Calu3 (cell line): ENCODE measurements at regions not wholly inside any gene's neighbourhood (a gene's known extent, or its start where the extent isn't known, plus 50 kb on each side); places are given as distances from the start of the nearest gene placed in this dataset.

Source experiments
- BruUV-seq: library from RNA; stranded (reverse); fragments of 400-500 nt; replicated peaks from 2 replicates; lab custom pipeline; 2021; lab: Mats Ljungman, UMichigan
- CTCF ChIA-PET: fragments of 300-600 bp; sonication (Branson Sonifier 250); formaldehyde crosslinking; loops from one replicate; lab custom pipeline; 2022; ENCODE audit warnings: antibody characterized with exemption; lab: Charles Lee
- DNase-seq: peaks from one replicate; pipeline ENCODE4 v3.0.0; 2022
- H3K27ac Mint-ChIP-seq: one replicate; pipeline ENCODE4 v1.8.0; 2022; ENCODE audit warnings: mixed read lengths; ENCODE audit not compliant: unreplicated experiment
- H3K27me3 Mint-ChIP-seq: one replicate; pipeline ENCODE4 v1.8.0; 2022; ENCODE audit warnings: mixed read lengths; ENCODE audit not compliant: unreplicated experiment
- H3K36me3 Mint-ChIP-seq: one replicate; pipeline ENCODE4 v1.8.0; 2022; ENCODE audit warnings: mild to moderate bottlenecking, moderate library complexity, mixed read lengths; ENCODE audit not compliant: insufficient read depth, unreplicated experiment
- H3K4me1 Mint-ChIP-seq: one replicate; pipeline ENCODE4 v1.8.0; 2022; ENCODE audit warnings: mild to moderate bottlenecking, low read depth, mixed read lengths; ENCODE audit not compliant: unreplicated experiment
- H3K4me3 Mint-ChIP-seq: one replicate; pipeline ENCODE4 v1.8.0; 2022; ENCODE audit warnings: mild to moderate bottlenecking, low read depth, moderate library complexity, mixed read lengths; ENCODE audit not compliant: unreplicated experiment
- H3K9me3 Mint-ChIP-seq: one replicate; pipeline ENCODE4 v1.8.0; 2022; ENCODE audit warnings: low read depth, mixed read lengths; ENCODE audit not compliant: unreplicated experiment
- intact Hi-C: fragments of 100-400 bp; cut with micrococcal nuclease; formaldehyde crosslinking; loops from one replicate; pipeline ENCODE4 v1.10.0; 2022; ENCODE audit not compliant: unreplicated experiment
- TF ChIP-seq, protein P1 (sequence below): fragments of 200-600 bp; IDR thresholded peaks from one replicate; pipeline ENCODE4 v1.8.0; 2022; ENCODE audit warnings: antibody characterized with exemption; ENCODE audit not compliant: unreplicated experiment

DNA sequence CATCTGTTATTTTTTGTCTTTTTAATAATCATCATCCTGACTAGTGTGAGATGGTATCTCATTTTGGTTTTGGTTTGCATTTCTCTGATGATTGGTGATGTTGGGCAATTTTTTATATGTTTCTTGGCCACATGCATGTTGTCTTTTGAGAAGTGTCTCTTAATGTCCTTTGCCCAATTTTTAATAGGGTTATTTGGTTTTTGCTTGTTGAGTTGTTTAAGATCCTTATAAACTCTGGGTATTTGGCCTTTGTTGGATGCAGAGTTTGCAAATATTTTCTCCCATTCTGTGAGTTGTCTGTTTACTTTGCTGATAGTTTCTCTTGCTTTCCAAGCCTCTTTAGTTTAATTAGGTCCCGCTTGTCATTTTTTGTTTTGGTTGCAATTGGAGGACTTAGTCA lies 152.1 kb upstream of the MED14 start:
- H3K9me3 Mint-ChIP-seq: no peaks in the 10 kb centered on the region
- TF ChIP-seq, protein P1, sequence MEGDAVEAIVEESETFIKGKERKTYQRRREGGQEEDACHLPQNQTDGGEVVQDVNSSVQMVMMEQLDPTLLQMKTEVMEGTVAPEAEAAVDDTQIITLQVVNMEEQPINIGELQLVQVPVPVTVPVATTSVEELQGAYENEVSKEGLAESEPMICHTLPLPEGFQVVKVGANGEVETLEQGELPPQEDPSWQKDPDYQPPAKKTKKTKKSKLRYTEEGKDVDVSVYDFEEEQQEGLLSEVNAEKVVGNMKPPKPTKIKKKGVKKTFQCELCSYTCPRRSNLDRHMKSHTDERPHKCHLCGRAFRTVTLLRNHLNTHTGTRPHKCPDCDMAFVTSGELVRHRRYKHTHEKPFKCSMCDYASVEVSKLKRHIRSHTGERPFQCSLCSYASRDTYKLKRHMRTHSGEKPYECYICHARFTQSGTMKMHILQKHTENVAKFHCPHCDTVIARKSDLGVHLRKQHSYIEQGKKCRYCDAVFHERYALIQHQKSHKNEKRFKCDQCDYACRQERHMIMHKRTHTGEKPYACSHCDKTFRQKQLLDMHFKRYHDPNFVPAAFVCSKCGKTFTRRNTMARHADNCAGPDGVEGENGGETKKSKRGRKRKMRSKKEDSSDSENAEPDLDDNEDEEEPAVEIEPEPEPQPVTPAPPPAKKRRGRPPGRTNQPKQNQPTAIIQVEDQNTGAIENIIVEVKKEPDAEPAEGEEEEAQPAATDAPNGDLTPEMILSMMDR: no peak
- H3K36me3 Mint-ChIP-seq: no peaks in the 10 kb centered on the region
- intact Hi-C loops: no loop called here
- no TSS peak for BruUV-seq
- no peak overlapping the region for H3K4me3 Mint-ChIP-seq
- no peaks in the 10 kb centered on the region for H3K27me3 Mint-ChIP-seq
- CTCF ChIA-PET: no interaction called here
- DNase-seq: no peak
- H3K27ac Mint-ChIP-seq: no peak overlapping the region
- no peaks in the 10 kb centered on the region for H3K4me1 Mint-ChIP-seq

DNA sequence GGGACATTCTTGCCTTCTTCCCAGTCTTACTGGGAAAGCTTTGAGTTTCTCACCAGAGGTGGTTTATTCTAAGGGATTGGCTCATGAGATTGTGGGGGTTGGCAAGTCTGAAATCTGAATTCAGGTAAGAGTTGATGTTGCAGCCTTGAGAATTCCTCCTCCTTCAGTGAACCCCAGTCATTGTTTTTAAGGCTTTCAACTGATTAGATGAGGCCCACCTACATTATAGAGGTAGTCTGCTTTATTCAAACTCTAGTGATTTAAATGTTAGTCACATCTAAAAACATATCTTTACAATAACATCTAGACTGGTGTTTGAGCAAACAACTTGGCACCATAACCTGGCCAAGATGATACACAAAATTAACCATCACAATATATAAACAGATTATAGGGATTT lies 156.5 kb upstream of the MED14 start:
- Mint-ChIP-seq H3K9me3 (no peaks in the 10 kb centered on the region), H3K36me3 (no peaks in the 10 kb centered on the region), H3K4me3 (no peak overlapping the region), H3K4me1 (no peaks in the 10 kb centered on the region), H3K27ac (no peak overlapping the region), H3K27me3 (no peaks in the 10 kb centered on the region)
- CTCF ChIA-PET: no interaction called here
- TF ChIP-seq, protein P1: no peak
- intact Hi-C loops: no loop called here
- no TSS peak for BruUV-seq
- DNase-seq: no peak

DNA sequence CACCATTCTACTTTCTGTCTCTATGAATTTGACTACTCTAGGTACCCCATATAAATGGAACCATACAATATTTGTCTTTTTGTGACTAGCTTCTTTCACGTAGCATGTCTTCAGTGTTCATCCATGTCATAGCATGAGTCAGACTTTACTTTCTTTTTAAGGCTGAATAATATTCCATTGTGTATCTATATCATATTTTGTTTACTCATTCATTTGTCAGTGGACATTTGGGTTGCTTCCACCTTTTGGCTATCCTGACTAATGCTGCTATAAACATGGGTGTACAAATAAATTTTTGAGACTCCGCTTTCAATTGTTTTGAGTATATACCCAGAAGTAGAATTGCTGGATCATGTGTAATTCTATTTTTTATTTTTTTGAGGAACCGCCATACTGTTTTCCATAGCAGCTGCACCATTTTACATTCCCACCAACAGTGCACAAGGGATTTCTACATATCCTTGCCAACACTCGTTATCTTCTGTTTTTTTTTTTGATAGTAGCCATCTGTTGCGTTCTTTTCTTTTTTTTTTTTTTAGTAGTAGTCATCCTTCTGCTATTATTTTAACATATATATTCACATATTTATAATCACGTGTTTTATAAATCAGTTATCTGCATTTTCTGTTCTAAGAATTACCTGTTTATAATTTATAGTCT lies 158.0 kb upstream of the MED14 start:
- no peaks in the 10 kb centered on the region for H3K4me1 Mint-ChIP-seq
- no peaks in the 10 kb centered on the region for H3K36me3 Mint-ChIP-seq
- DNase-seq: no peak
- intact Hi-C loops: no loop called here
- no peaks in the 10 kb centered on the region for H3K9me3 Mint-ChIP-seq
- no peaks in the 10 kb centered on the region for H3K27me3 Mint-ChIP-seq
- BruUV-seq: no TSS peak
- TF ChIP-seq, protein P1: no peak
- H3K27ac Mint-ChIP-seq: no peak overlapping the region
- CTCF ChIA-PET: no interaction called here
- no peak overlapping the region for H3K4me3 Mint-ChIP-seq

DNA sequence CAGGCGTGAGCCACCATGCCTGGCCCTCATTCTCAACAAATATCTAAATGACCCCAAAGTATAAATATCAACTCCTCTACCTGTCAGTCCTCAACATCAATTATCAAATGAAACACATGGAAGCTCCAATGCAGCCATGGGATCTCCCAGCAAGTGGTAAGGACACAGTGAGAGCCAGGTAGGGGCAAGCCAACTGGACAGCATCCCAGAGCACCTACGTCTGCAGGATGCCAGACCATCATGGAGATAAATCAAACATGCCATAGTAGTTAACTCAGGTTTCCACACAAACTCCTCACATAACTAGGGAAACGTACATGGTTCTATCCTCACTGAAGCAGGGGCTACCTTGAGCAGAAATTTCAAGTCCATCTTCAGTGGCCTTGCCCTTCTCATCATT lies 159.9 kb upstream of the MED14 start:
- intact Hi-C loops: no loop called here
- no peak for DNase-seq
- BruUV-seq: no TSS peak
- TF ChIP-seq, protein P1: no peak
- Mint-ChIP-seq H3K27ac (no peak overlapping the region), H3K27me3 (no peaks in the 10 kb centered on the region), H3K4me1 (no peaks in the 10 kb centered on the region), H3K36me3 (no peaks in the 10 kb centered on the region), H3K4me3 (no peak overlapping the region), H3K9me3 (no peaks in the 10 kb centered on the region)
- CTCF ChIA-PET: no interaction called here
